ENCODE measurements at regions not wholly inside any gene's neighbourhood (a gene's known extent, or its start where the extent isn't known, plus 50 kb on each side); places are given as distances from the start of the nearest gene placed in this dataset.

- Histone ChIP-seq H3K27ac (ENCODE audit: low read depth, low read length) (no peak overlapping the region), H3K36me3 (ENCODE audit: control insufficient read depth in 1 of 2, insufficient read depth in 2 of 2, low read length in 2 of 2) (no peaks in the 10 kb centered on the region), H3K79me2 (ENCODE audit: insufficient read depth, low read length) (no peaks in the 10 kb centered on the region), H3K9ac (ENCODE audit: low read length) (no peak overlapping the region), H2AFZ (ENCODE audit: low read depth, low read length, poor library complexity, severe bottlenecking) (no peak overlapping the region), H3K9me2 (ENCODE audit: insufficient read depth) (no peaks in the 10 kb centered on the region), H3K4me3 (replicated peaks in 1 of 2; ENCODE audit: low read depth in 1 of 2, low read length in 2 of 2) (no peak overlapping the region), H3K4me2 (ENCODE audit: low read length) (no peak overlapping the region), H4K20me1 (ENCODE audit: insufficient read depth) (no peaks in the 10 kb centered on the region), H3K27me3 (ENCODE audit: insufficient read depth, low read length) (no peaks in the 10 kb centered on the region), H3K9me3 (ENCODE audit: control insufficient read depth in 1 of 2, insufficient read depth in 1 of 2, low read depth in 1 of 2, low read length in 2 of 2) (no peaks in the 10 kb centered on the region), H3K4me1 (ENCODE audit: control insufficient read depth in 1 of 2, insufficient read depth in 2 of 2, low read length in 2 of 2) (no peaks in the 10 kb centered on the region)
- intact Hi-C loops (cut with micrococcal nuclease), result loop anchor here (2.0 kb wide), 2 partner anchors 323 to 395 kb away; no protein-coding TSS in a partner anchor
- CTCF ChIA-PET, result no interaction called here
- TF ChIP-seq CTCF (IDR thresholded peaks at IDR 0.05 in 2 of 3, conservative IDR thresholded peaks at IDR 0.05 in 1 of 3; ENCODE audit: borderline replicate concordance in 1 of 3, insufficient read depth in 1 of 3, low read depth in 2 of 3, low read length in 2 of 3) (no peak), ZFX (IDR thresholded peaks at IDR 0.05) (no peak), POLR2A (IDR thresholded peaks at IDR 0.05; ENCODE audit: borderline replicate concordance, extremely low read depth, insufficient read depth, insufficient read length) (no peak), SRF (IDR thresholded peaks at IDR 0.05; ENCODE audit: low read depth) (no peak), ZNF274 (IDR thresholded peaks at IDR 0.05; ENCODE audit: low read depth, low read length) (no peak), TCF7L2 (IDR thresholded peaks at IDR 0.05; ENCODE audit: borderline replicate concordance, extremely low read depth, insufficient read depth, insufficient read length) (no peak), EZH2phosphoT487 (IDR thresholded peaks at IDR 0.05; ENCODE audit: borderline replicate concordance) (no peak), ZBTB33 (IDR thresholded peaks at IDR 0.05; ENCODE audit: extremely low read depth, insufficient replicate concordance, low read length) (no peak), SIN3A (IDR thresholded peaks at IDR 0.05; ENCODE audit: low read depth) (no peak), EZH2 (IDR thresholded peaks at IDR 0.05) (no peak), MAX (IDR thresholded peaks at IDR 0.05) (no peak), ATF3 (IDR thresholded peaks at IDR 0.05) (no peak), SP1 (IDR thresholded peaks at IDR 0.05; ENCODE audit: low read depth) (no peak), CEBPB (IDR thresholded peaks at IDR 0.05; ENCODE audit: low read depth) (no peak), CBX3 (IDR thresholded peaks at IDR 0.05; ENCODE audit: low read depth) (no peak), JUND (IDR thresholded peaks at IDR 0.05) (no peak), REST (IDR thresholded peaks at IDR 0.05; ENCODE audit: low read depth) (no peak)
- DNase-seq (ENCODE audit: low read depth, low spot score), result no peak
- no TSS peak for BruUV-seq (replicated peaks)
- POLR2A ChIA-PET, result no interaction called here
- no peak for ATAC-seq
- RAD21 ChIA-PET (ENCODE audit: low non-redundant PET in 1 of 2, low total read pairs in 2 of 2, uncharacterized antibody in 2 of 2, unreplicated experiment in 2 of 2), result no interaction called here
These were observed 637.7 kb upstream of the UBE2E2 start for GRCh38 chr3:22565393-22565792.
